NCI-H128 (cell line): ENCODE measurements at regions not wholly inside any gene's neighbourhood (a gene's known extent, or its start where the extent isn't known, plus 50 kb on each side); places are given as distances from the start of the nearest gene placed in this dataset.

ENCODE experiments used
- DNase-seq: peaks from one replicate; lab custom pipeline; 2025; ENCODE audit not compliant: unreplicated experiment; lab: John Stamatoyannopoulos, UW

DNA sequence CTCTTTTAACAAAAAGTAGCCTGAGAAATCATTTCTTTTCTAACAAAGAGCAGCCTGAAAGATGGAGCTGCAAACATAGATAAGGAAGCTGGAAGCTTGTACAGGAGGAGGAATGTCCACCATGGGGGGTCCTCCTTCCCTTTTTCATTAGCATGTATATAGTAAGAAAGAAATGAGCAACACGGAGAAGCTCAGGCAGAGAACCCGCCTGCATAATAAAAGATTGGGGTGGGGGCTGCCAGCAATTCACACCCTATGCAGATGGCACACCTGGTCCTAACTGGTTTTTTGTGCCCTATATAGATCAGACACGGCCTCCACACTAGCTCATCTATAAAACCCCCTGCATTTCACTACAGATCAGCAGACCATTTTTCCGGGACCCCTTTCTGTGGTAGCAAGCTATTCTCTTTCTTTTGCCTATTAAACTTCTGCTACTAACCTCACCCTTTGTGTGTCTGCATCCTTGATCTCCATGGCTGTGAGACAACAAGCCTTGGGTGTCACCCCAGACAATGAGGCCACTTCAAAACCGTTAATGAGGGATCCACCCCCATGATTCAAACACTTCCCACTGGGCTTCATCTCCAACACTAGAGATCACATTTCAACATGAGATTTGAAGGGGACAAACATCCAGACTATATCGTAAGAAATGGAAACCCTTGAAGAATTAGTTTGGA is 167.5 kb upstream of the FREM2 start:
- no peak for DNase-seq

DNA sequence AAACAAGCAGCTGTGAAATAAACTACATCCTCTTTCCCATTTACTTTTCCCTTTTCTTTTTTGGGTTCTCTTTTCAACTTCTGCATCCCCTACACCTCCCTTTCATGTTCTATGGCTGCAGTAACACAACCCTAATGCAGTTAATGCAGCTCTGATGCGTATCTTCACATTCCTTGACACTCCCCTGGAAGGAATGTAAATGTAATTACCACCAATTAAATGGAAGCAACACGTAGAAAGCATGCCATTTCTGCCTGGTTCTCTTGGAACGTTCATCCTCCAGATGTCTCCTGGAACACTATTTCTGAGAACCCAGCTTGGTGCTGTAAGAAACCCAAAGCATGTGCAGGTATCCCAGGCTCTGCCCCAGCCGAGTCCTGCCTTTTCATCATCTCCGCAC is 166.8 kb upstream of the FREM2 start:
- DNase-seq, result no peak

DNA sequence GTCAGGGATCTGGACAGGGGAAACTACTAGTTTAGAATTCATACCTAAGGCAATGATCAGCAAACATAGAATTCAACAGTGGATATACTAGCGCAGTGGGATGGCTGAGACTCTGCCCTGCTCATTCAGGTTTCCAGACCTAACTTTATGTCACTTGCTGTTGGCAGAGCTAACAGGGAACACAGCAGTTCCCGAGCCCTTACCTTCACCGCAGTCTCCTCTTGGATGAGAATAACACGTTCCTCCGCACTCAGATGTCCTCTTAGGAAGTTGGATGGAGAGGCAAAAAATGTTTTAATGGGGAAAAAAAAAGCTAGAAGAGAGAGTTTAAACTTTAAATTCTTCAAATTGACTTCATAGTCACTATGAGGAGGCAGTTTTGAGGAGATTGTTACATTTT is 159.7 kb upstream of the FREM2 start:
- no peak for DNase-seq

DNA sequence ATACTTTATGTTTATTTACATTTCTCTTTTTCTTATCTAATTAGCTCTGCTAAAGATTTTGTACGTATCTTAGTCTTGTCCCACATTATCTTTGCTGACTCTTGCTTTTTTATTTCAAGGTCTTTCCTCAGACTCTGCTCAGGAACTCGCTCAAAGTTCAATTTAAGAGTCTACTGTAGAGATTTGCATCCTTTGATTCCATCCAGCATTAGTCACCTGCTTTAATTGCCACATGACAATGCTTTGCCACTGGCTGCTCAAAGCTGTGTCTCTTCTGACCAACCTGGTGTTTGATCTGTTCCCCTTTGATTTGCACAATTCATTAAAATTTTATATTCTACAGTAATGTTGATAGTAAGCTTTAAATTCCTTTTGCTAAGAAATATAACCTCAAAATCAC is 157.9 kb upstream of the FREM2 start:
- no peak for DNase-seq

DNA sequence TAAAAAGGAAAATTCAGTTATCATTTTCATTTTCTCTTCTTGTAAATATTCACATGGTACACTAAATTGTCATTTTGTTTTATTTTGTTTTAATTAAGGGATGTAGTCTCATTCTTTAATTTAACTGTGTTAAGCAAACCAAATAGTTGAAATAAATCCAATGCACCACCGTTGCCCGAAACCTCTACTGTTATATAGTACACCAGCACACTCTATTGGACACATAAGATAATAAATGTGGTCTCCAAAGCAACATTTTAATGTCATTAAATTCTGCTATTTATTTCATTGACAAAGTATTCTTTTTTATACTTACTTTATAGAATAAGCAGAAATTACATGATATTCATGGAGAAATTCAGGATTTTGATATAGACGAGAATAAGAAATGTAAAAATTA is 156.4 kb upstream of the FREM2 start:
- no peak for DNase-seq

DNA sequence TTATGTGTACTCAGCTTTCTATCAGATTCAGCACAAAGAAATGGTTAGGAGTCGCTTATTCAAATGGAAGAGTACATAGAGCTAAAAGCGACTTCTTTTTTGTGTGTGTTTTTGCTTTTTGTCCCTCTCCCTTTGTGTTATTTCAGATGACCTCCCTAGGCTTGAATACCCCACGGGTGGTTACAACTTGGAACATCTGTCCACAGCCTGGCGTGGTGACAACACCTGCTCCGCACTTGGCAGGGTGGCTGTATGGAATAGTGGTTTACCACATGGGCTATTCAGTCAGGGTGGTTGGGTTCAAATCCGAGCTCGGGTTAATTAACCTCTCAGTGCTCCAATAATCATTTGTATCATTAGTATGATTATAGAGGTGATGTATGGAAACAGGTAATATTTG is 151.6 kb upstream of the FREM2 start:
- DNase-seq, result no peak

DNA sequence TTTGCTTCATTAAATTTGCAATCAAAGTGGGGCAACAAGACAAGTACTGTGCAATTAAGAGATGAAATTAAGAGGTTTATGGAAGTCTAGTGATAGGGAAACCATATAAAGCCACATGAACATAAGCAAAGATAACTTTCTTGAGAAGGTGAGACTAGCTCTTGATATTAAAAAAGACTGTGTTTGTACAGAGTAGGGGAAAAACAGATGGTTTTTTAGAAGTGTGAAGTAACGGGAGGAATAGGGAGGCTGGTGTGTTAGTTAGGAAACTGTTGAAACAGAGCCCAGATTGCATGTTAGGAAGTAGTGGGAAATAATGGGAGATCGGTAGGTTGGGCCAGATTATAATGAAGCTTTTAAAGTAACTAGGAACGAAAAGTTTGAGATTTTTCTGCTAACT is 149.8 kb upstream of the FREM2 start:
- no peak for DNase-seq

DNA sequence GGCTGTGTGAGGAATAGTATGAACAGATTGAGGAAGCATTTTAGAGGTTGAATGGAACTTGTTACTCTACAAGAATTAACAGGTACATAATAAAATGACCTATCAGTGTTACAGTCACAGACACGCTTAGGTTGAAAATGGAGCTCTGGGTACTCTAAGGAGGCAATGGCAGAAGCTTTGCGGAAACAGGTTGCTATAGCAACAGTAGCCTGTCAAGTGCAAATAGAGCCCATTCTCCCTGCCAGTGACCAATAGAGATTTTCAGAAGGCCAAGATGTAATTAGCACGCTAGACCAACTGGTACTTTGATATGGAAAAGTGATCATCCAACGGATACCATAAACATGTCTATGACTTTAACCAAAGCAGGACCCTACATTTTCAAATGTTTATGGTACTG is 148.5 kb upstream of the FREM2 start:
- DNase-seq, result no peak

DNA sequence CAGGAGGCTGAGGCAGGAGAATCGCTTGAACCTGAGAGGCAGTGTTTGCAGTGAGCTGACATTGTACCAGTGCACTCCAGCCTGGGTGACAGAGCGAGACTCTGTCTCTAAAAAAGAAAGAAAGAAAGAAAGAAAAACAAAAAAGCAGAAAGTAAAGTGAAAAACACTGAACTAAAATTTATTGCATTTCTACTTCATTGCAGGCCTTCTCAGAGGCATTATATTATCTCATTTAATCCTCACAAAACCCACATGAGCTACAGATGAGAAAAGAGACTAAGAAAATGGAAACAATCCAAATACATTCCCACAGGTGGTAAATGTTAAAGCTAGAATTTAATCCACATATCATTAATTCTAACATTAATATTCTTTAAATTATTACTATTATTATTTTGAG is 147.2 kb upstream of the FREM2 start:
- DNase-seq, result no peak

DNA sequence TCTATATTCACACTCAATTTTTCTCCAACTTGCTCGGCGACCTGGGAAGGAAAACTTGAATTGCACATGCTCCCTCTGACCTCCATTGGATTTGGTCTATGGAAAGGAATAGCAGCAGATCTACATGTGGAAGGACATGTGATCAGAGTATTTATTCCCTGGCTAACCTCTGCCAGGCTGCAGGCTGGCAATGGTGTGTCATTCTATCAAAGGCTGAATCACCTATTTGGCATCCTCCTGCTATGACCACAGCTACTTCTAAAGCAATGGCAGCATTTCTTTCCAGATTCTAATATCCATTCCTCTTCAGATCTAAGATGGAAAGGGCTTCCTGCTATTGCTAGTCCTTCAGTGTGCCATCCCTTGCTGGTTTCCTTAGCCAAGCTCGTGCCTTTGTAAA is 144.3 kb upstream of the FREM2 start:
- no peak for DNase-seq

DNA sequence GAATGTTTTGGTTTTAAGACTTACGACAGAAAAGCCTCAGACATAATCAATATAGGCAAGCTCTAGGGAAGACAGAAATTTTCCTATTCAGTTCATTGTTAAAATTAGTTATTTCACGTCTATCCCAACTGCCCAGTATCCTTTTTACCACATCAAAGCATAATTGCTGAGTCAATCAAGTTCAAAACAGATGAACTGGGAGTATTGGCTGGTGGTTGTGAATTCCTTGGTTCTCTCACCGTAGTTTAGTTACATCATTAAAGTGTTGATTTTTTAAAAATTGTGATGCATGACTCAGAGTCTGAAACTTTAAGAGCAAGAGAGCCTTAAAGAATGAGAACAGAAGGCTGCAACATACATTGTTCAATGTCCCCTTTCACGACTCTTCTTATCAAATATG is 143.3 kb upstream of the FREM2 start:
- no peak for DNase-seq

DNA sequence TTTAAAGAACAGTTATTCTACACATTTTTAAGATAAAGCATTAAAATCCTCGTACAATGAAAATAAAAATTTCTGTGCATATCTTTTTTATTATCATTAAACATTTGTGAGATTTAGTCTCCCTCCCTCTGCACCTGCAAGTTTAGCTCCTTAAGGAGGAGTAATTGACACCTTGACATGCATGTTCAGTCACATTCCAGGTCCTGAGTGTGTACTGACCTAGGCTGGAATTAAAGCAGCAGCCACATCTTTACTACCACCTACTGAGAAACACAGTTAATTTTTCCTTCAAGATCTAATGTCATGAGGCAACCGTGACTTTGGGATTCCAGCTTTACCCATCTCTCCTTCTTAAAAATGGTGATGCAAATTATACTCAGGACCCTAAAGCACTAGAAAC is 123.1 kb upstream of the FREM2 start:
- no peak for DNase-seq

DNA sequence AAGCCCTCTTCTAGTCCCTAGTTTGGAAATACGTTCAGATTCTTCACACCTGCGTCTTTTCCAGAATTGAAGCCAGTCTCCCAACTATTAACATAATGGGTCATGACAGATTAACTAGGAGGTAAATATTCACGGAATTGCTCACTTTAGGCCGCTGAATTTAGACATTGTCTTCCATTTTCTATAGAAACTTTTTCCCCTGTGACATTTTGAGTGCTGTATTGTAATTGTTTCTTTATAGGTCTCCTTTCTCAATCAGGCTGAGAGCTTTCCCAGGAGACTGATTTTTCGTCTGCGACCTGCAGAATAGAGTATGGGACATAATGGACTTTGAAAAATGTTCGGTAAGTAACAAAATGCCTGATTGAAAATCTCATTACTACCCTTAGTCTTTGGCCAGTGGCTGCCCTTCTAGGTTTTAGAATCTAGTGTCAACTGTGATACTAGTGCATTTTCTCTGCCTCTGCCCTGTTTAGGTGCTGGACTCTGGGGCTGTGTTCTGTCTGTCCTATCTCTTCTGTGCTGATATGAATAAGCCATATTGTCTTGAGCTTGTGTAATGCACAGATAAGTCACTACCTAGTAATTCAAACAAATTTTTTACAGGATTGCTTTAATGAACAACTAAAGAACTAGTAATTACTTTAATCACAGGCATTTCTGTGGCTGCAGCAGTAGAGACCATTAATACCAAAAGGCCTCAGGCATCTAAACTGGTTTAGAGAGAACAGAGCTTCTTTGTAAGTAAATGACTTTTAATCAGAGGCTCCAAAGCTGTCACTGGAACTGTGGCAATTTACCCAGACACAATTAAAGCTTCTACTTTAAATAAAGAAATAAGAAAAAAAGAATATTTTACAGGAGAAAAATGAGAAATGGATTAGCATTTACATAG is 122.4 kb upstream of the FREM2 start:
- no peak for DNase-seq

DNA sequence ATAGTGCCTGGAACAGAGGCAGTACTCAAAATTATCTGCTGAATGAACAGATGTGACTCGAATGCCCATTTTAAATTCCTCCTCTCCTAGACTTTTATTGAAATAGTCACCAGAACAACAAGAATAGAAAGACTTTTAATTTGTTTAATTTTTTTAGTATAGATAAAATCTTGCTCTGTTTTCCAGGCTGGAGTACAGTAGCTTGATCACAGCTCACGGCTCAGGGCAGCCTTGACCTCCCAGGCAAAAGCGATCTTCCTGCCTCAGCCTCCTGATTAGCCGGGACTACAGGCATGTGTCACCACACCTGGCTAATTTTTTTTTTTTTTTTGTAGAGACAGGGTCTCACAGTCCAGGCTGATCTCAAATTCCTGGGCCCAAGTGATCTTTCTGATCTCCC is 120.9 kb upstream of the FREM2 start:
- no peak for DNase-seq

DNA sequence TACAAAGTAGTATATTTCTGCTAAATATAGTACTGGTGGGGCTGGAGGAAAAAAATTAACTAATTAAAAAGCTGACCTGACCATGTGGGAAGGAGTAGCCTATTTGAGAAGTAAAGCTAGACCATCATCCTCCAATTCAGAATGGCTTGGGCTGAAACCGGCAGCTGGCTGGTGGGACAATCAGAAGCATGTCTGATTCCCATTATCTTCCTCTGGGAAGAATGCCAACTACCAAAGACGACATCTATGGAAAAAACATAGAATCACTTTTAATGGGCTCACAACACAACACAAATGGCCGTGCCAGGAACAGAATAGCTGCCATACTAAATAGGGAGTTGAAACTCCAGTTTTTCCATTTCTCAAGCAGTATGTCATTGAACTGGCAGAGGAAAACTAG is 120.4 kb upstream of the FREM2 start:
- DNase-seq, result peak; percentile 25

DNA sequence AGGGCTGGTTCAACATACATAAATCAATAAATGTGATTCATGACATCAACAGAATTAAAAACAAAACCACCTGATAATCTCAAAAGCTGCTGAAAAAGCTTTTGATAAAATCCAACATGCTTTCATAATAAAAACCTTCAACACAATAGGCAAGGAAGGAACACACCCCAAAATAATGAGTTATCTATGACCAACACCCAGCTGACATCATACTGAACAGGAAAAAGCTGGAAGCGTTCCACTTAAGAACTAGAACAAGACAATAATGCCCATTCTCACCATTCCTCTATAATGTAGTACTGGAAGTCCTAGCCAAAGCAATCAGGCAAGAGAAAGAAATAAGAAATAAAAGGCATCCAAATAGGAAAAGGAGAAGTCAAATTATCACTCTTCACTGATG is 116.2 kb upstream of the FREM2 start:
- DNase-seq, result no peak

DNA sequence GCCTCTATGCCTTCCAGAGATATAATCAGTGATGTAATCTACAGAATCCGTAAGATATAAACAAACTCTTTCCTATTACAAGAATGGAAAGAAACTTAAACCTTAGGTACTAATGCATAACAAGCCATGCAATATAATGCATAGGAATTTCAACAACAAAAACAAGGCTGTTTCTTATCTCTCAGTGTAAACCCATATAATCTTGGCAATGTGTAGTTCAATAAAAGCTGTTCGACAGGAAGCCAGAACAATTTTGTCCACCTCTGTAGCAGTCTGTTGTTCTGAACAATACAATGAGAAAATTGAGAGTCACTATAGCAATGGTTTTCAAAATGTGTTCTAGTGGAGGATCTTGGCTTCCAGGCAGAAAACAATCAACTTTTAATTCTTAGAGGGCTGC is 111.5 kb upstream of the FREM2 start:
- DNase-seq, result no peak

DNA sequence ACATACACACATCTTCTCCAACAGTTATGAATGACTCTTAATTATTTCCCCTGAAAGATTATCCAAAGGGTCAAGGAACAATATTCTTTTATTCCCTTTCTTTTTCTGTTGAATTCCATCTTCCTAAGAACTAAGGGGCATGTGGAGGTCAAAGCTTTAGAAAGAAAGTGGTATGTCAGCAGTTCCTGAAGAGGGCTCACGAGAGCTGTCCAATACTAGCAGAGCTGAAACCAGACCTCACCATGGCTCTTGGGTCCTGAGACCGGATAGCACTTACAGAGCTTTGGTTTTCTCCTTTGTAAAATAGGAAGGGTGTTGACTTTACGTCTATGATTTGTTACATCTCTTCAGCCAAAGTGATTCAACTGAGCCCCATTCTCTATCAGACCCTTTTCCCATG is 109.8 kb upstream of the FREM2 start:
- DNase-seq, result no peak

DNA sequence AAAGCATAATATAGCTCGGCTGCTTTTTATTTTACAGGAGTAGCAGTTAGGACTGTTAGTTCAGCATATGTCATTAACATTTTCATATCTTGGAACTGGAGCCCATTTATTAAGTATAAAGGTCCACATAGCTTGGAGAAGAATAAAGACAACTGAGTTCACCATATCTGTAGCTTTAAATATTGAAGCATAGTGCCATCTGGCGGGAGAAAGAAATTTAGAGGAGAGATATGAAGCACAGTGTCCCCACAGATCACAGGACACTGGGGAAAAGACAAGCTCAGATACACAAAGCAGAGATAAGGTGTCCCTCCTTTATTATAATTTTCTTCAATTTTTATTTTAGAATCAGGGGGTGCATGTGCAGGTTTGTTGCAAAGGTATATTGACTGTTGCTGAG is 104.7 kb upstream of the FREM2 start:
- DNase-seq, result peak; percentile 11

DNA sequence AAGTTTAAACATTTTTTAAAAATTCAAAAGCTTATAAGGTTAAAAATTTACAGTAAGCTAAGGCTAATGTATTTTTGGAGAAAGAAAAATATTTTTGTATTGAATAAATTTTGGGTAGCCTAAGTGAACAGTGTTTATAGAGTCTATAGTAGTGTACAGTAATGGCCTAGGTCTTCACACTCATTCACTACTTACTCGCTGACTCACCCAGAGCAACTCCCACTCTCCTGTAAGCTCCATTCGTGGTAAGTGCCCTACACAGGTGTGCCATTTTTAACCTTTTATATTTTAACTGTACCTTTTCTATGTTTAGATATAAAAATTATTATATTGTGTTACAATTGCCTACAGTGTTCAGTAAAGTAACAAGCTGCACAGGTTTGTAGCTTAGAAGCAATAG is 96.6 kb upstream of the FREM2 start:
- DNase-seq, result no peak

DNA sequence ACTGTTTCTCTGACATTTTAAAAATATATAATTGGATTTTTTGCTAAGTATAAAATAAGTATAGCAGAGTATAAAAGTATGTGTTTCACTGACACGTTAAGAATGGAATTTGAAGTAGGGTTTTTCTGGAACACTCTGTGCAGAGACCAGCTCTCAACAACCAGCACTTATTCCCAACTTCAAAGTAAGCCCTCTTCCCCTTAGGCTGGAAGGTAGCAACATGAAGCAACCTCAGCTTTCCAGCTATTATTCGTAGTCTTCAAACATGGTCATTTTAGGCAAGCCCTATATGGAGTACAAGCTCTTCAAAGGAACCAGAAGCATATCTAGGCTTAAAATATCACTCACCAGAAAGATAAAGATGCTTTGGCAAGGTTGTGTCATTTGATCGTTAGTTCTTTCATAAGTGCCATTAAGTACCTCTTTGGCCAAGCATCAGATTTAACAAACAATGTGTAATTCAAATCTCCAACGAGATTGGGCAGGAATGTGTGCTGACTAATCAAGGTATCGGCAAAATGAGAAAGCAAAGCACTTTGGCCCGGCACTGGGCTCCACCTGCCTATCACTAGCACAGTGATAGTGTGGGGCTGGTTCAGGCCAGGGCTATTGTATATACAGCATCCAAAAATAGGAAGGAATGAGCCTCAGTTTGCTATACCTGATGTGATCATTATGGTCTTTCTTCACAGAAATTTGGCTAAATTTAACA is 95.9 kb upstream of the FREM2 start:
- peak; percentile 88 for DNase-seq

DNA sequence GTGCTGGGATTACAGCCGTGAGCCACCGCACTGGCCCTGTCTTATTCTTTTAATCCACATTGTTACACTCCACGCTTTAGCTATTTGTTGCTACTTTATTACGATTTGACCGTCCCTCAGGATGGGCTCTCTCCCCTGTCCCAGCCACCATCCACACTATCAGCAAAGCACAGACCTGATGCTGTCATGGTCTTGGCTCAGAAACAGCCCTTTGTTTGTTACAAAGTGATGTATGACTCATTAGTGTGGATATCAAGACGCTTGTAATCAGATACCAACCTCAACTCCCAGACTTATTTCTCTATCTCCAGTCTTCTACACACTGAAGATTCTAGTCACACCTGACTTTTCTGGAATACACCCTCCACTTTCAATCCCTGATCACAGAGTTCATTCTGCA is 84.6 kb upstream of the FREM2 start:
- DNase-seq, result no peak
